ENCODE measurements at regions not wholly inside any gene's neighbourhood (a gene's known extent, or its start where the extent isn't known, plus 50 kb on each side); places are given as distances from the start of the nearest gene placed in this dataset.

DNA sequence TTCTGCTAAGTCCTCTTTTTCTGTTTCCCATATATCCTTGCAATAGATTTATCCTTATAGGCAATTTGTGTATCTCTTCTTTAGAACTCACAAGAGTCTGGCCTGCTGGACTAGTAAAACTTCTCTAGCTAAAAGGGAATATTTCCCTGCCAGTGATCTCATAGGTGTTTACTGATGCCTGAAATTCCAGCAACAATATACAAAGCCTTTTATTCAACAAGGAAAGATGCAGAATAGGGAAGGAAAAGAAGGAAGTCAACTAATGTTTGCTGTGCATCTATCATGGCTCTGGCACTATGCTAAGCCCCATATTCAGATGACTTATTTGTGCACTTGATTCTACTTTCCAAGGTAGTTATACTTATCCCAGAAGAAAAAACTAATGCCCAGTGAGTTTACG lies 160.0 kb upstream of the DMRTA1 start:
- Histone ChIP-seq H3K4me1 (ENCODE audit: insufficient read depth, low read length) (no peaks in the 10 kb centered on the region), H3K23me2 (ENCODE audit: insufficient read length, low read depth, low read length, poor library complexity, severe bottlenecking) (no peaks in the 10 kb centered on the region), H2AFZ (ENCODE audit: low read length) (no peak overlapping the region), H2BK12ac (ENCODE audit: insufficient read length, low read depth, low read length) (no peak overlapping the region), H2BK15ac (ENCODE audit: low read depth, low read length) (no peak overlapping the region), H3K27ac (ENCODE audit: insufficient read length, low read depth, low read length) (no peak overlapping the region), H3K4ac (ENCODE audit: low read depth, low read length) (no peak overlapping the region), H3K9me3 (ENCODE audit: control insufficient read depth, low read depth, low read length) (no peaks in the 10 kb centered on the region), H2BK5ac (ENCODE audit: insufficient read length, low read length) (no peak overlapping the region), H2BK120ac (ENCODE audit: low read depth, low read length, poor library complexity, severe bottlenecking) (no peak overlapping the region), H2BK20ac (ENCODE audit: low read depth, low read length, poor library complexity, severe bottlenecking) (no peak overlapping the region), H3K79me1 (ENCODE audit: insufficient read depth, low read depth, low read length, poor library complexity, severe bottlenecking) (no peaks in the 10 kb centered on the region), H3K79me2 (ENCODE audit: insufficient read depth, low read length) (no peaks in the 10 kb centered on the region), H4K5ac (ENCODE audit: insufficient read length, low read depth, low read length) (no peak overlapping the region), H3K23ac (ENCODE audit: insufficient read length, low read depth, low read length) (no peak overlapping the region), H3T11ph (ENCODE audit: low read length) (no peak overlapping the region), H3K9ac (ENCODE audit: extremely low read depth, insufficient read length, low read length) (no peak overlapping the region), H3K14ac (ENCODE audit: insufficient read depth, low read length) (no peak overlapping the region), H3K18ac (ENCODE audit: insufficient read length, low read depth, low read length) (no peak overlapping the region), H3K27me3 (ENCODE audit: insufficient read depth, low read length) (no peaks in the 10 kb centered on the region), H4K8ac (replicated peaks; ENCODE audit: insufficient read length, low read depth, low read length) (no peak overlapping the region), H4K20me1 (ENCODE audit: control insufficient read depth, insufficient read depth, insufficient read length) (no peaks in the 10 kb centered on the region), H4K91ac (ENCODE audit: insufficient read length, low read depth, low read length) (no peak overlapping the region), H3K4me2 (ENCODE audit: insufficient read depth, insufficient read length, low read length) (no peak overlapping the region), H3K56ac (ENCODE audit: insufficient read length, low read depth, low read length) (no peak overlapping the region), H2AK5ac (ENCODE audit: insufficient read length, low read length) (no peak overlapping the region)
- H3K4me1 Mint-ChIP-seq, result peaks cover 2 to 3% of the 10 kb centered on the region in 2 experiments; a peak in 1 of 4 replicates
- DNase-seq, result no peak
- H3K27ac Mint-ChIP-seq, result no peak overlapping the region
- H3K36me3 Mint-ChIP-seq (ENCODE audit: insufficient read depth in 1 of 3, low read depth in 3 of 3), result no peaks in the 10 kb centered on the region
- TF ChIP-seq, protein P1, sequence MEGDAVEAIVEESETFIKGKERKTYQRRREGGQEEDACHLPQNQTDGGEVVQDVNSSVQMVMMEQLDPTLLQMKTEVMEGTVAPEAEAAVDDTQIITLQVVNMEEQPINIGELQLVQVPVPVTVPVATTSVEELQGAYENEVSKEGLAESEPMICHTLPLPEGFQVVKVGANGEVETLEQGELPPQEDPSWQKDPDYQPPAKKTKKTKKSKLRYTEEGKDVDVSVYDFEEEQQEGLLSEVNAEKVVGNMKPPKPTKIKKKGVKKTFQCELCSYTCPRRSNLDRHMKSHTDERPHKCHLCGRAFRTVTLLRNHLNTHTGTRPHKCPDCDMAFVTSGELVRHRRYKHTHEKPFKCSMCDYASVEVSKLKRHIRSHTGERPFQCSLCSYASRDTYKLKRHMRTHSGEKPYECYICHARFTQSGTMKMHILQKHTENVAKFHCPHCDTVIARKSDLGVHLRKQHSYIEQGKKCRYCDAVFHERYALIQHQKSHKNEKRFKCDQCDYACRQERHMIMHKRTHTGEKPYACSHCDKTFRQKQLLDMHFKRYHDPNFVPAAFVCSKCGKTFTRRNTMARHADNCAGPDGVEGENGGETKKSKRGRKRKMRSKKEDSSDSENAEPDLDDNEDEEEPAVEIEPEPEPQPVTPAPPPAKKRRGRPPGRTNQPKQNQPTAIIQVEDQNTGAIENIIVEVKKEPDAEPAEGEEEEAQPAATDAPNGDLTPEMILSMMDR (conservative IDR thresholded peaks at IDR 0.05), result no peak
- no CpG with 5 or more reads among the region's 1 CpG for WGBS (ENCODE audit: extremely low coverage, insufficient read length, low lambda C conversion rate)
- no peaks in the 10 kb centered on the region for H3K9me3 Mint-ChIP-seq
- no peaks in the 10 kb centered on the region for H3K27me3 Mint-ChIP-seq (ENCODE audit: low read depth)
- no peak overlapping the region for H3K4me3 Mint-ChIP-seq

Measured in H9 (cell line).